ENCODE measurements at regions not wholly inside any gene's neighbourhood (a gene's known extent, or its start where the extent isn't known, plus 50 kb on each side); places are given as distances from the start of the nearest gene placed in this dataset.

DNA sequence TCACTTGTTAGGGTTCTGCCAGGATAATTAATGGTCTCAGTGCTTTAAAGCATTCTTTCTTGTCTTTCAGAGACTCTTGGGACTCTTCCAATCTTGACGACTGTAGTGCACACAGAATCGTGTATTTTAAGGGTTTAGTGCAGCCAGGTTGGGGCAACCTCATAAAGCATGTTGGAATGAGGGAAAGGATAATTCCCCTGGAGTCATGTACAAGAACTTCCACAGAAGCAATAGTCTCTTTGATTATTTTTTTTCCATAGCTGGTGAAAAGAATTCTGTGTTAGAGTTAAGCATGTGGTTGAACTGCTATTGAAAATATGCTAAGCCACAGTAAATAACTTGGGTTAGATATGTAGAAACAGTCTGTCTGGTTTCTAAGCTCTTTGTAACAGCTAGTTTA lies 246.8 kb upstream of the DAAM1 start:
- TF ChIP-seq POLR2A (IDR thresholded peaks at IDR 0.05; ENCODE audit: low read depth) (no peak), POLR2AphosphoS5 (IDR thresholded peaks at IDR 0.05) (no peak), EP300 (IDR thresholded peaks at IDR 0.05) (no peak)
- TF ChIP-seq, protein P1, sequence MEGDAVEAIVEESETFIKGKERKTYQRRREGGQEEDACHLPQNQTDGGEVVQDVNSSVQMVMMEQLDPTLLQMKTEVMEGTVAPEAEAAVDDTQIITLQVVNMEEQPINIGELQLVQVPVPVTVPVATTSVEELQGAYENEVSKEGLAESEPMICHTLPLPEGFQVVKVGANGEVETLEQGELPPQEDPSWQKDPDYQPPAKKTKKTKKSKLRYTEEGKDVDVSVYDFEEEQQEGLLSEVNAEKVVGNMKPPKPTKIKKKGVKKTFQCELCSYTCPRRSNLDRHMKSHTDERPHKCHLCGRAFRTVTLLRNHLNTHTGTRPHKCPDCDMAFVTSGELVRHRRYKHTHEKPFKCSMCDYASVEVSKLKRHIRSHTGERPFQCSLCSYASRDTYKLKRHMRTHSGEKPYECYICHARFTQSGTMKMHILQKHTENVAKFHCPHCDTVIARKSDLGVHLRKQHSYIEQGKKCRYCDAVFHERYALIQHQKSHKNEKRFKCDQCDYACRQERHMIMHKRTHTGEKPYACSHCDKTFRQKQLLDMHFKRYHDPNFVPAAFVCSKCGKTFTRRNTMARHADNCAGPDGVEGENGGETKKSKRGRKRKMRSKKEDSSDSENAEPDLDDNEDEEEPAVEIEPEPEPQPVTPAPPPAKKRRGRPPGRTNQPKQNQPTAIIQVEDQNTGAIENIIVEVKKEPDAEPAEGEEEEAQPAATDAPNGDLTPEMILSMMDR (IDR thresholded peaks at IDR 0.05), result no peak
